NCI-H748 (cell line): ENCODE measurements at regions not wholly inside any gene's neighbourhood (a gene's known extent, or its start where the extent isn't known, plus 50 kb on each side); places are given as distances from the start of the nearest gene placed in this dataset.
A peak's percentile ranks its signal among the peaks of the same experiment; 100 is the strongest.

Source experiments
- DNase-seq: peaks from one replicate; lab custom pipeline; 2025; ENCODE audit not compliant: unreplicated experiment; lab: John Stamatoyannopoulos, UW

- DNase-seq, result no peak
Measured at GRCh38 chr11:120061036-120061760, 76.7 kb downstream of the TRIM29 start.

GRCh38 chr11:120060512-120060911, 77.4 kb downstream of the TRIM29 start:
- DNase-seq, result no peak

- DNase-seq, result no peak
Measured at GRCh38 chr11:120058931-120059330, 79.0 kb downstream of the TRIM29 start.

- no peak for DNase-seq
Measured at GRCh38 chr11:120057595-120058581, 80.0 kb downstream of the TRIM29 start.

- no peak for DNase-seq
Measured at GRCh38 chr11:120057028-120057330, 80.9 kb downstream of the TRIM29 start.

- DNase-seq, result no peak
Measured at GRCh38 chr11:120056301-120057027, 81.4 kb downstream of the TRIM29 start.

- DNase-seq, result no peak
Measured at GRCh38 chr11:120055646-120056045, 82.3 kb downstream of the TRIM29 start.

GRCh38 chr11:120054753-120055045, 83.2 kb downstream of the TRIM29 start:
- DNase-seq, result no peak

GRCh38 chr11:120054016-120054752, 83.7 kb downstream of the TRIM29 start:
- DNase-seq, result no peak

- DNase-seq, result no peak
Measured at GRCh38 chr11:120052196-120052775, 85.6 kb downstream of the TRIM29 start.

GRCh38 chr11:120044011-120044675, 93.8 kb downstream of the TRIM29 start:
- no peak for DNase-seq

GRCh38 chr11:120043328-120043945, 94.5 kb downstream of the TRIM29 start:
- no peak for DNase-seq

GRCh38 chr11:120041625-120042024, 96.3 kb downstream of the TRIM29 start:
- DNase-seq, result no peak

- DNase-seq, result no peak
Measured at GRCh38 chr11:120040151-120040840, 97.6 kb downstream of the TRIM29 start.

- no peak for DNase-seq
Measured at GRCh38 chr11:120039039-120039438, 98.9 kb downstream of the TRIM29 start.

- no peak for DNase-seq
Measured at GRCh38 chr11:120037111-120037510, 100.8 kb downstream of the TRIM29 start.

- DNase-seq, result no peak
Measured at GRCh38 chr11:120035756-120036155, 102.2 kb downstream of the TRIM29 start.

- peak; percentile 18 for DNase-seq
Measured at GRCh38 chr11:120034881-120035630, 102.9 kb downstream of the TRIM29 start.
